Adrenal gland (tissue), 5 donors: ENCODE measurements at regions not wholly inside any gene's neighbourhood (a gene's known extent, or its start where the extent isn't known, plus 50 kb on each side); places are given as distances from the start of the nearest gene placed in this dataset.

Source experiments
- POLR2A ChIP-seq, 2 donors: fragments of 450-650 bp; IDR thresholded peaks; one replicate each; pipeline ENCODE4 v1.6.1; 2017; ENCODE audit warnings: antibody characterized with exemption in 2 of 2, mild to moderate bottlenecking in 2 of 2, moderate library complexity in 1 of 2
- TF ChIP-seq, protein P1 (sequence below), 6 experiments: fragments of 450-650 bp in 4 of 6; fragments of 200-600 bp in 2 of 6; sonication (generic) in 1 of 6; IDR thresholded peaks; 1 replicate in 5 of 6; 2 replicates in 1 of 6; pipeline versions ENCODE4 v1.5.1 to v1.8.0; 2016 to 2021; ENCODE audit warnings: antibody characterized with exemption in 6 of 6, mild to moderate bottlenecking in 2 of 6, moderate library complexity in 1 of 6
- donor health status: DM: no; HTN: no; CAD: no.

DNA sequence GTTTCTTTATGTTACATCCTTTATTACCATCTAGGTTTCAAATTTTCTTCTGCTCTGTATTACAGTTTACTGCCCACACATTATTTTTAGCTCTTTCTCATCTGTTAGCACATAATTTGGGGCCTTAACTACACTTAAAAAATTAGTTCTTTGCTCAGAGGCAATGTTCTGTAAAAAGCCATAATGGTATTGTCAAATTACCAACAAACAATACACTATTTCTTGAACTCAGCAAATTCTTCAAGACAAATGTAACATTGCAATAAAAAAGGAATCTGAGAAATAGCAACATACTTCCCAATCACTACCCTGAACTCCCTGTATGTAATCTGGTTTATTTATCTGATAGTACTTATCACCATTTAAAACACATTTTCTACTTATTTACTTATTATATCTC is 448.6 kb upstream of the OPRM1 start:
- TF ChIP-seq, protein P1, sequence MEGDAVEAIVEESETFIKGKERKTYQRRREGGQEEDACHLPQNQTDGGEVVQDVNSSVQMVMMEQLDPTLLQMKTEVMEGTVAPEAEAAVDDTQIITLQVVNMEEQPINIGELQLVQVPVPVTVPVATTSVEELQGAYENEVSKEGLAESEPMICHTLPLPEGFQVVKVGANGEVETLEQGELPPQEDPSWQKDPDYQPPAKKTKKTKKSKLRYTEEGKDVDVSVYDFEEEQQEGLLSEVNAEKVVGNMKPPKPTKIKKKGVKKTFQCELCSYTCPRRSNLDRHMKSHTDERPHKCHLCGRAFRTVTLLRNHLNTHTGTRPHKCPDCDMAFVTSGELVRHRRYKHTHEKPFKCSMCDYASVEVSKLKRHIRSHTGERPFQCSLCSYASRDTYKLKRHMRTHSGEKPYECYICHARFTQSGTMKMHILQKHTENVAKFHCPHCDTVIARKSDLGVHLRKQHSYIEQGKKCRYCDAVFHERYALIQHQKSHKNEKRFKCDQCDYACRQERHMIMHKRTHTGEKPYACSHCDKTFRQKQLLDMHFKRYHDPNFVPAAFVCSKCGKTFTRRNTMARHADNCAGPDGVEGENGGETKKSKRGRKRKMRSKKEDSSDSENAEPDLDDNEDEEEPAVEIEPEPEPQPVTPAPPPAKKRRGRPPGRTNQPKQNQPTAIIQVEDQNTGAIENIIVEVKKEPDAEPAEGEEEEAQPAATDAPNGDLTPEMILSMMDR (IDR thresholded peaks at IDR 0.05), result no peak
- no peak for TF ChIP-seq POLR2A (IDR thresholded peaks at IDR 0.05)
